GM12878 (cell line): ENCODE measurements at regions not wholly inside any gene's neighbourhood (a gene's known extent, or its start where the extent isn't known, plus 50 kb on each side); places are given as distances from the start of the nearest gene placed in this dataset.

ENCODE experiments used
- ATAC-seq: fragments of 200-7000 bp; cut with Tn5 transposase; 3 replicates; pipeline ENCODE4 v1.9.1; 2020; ENCODE audit warnings: mild to moderate bottlenecking, moderate library complexity
- BruUV-seq: library from RNA; stranded (reverse); fragments of 400-500 nt; replicated peaks from 2 replicates; lab custom pipeline; 2021; lab: Mats Ljungman, UMichigan
- CTCF ChIA-PET: fragments of 300-600 bp; sonication (Branson Sonifier 250); formaldehyde crosslinking; extraction: SDS; loops from one replicate; lab custom pipeline; 2021; ENCODE audit warnings: inconsistent platforms; lab: Yijun Ruan, JAX
- POLR2A ChIA-PET: fragments of 350-600 bp; formaldehyde crosslinking; extraction: SDS; loops from one replicate; lab custom pipeline; 2021; ENCODE audit warnings: inconsistent platforms; lab: Charles Lee
- RAD21 ChIA-PET: fragments of 300-600 bp; sonication (Branson Sonifier 250); formaldehyde crosslinking; loops from one replicate; lab custom pipeline; 2023; ENCODE audit warnings: antibody characterized with exemption; ENCODE audit not compliant: unreplicated experiment; lab: Charles Lee
- SMC1A ChIA-PET: fragments of 300-600 bp; sonication (Branson Sonifier 250); formaldehyde crosslinking; loops from one replicate; lab custom pipeline; 2023; ENCODE audit not compliant: unreplicated experiment, uncharacterized antibody; lab: Charles Lee
- DNase-seq: peaks from one replicate; pipeline ENCODE4 v3.0.0-alpha.2; 2011; ENCODE audit warnings: low read depth, low spot score
- FAIRE-seq: peaks from 3 replicates; lab custom pipeline; 2011; peaks lifted over from hg19 to GRCh38; lab: Jason Lieb, UNC
- H2AFZ ChIP-seq: 2 replicates; pipeline ENCODE4 v1.6.0; 2011; ENCODE audit warnings: low read depth, low read length, control low read depth; ENCODE audit not compliant: control insufficient read depth
- H3K27ac ChIP-seq: 2 replicates; pipeline ENCODE4 v1.5.1; 2011; ENCODE audit warnings: control low read depth; ENCODE audit not compliant: control insufficient read depth, insufficient read depth
- H3K27me3 ChIP-seq, 2 experiments: replicated peaks in 1 of 2; 2 replicates each; pipeline versions ENCODE4 v1.6.0 to v1.6.1; 2011; ENCODE audit warnings: low read length in 1 of 2; ENCODE audit not compliant: control insufficient read depth in 2 of 2, insufficient read depth in 2 of 2
- H3K36me3 ChIP-seq, 2 experiments: 2 replicates each; pipeline ENCODE4 v1.5.1; 2011; ENCODE audit warnings: low read length in 1 of 2; ENCODE audit not compliant: control insufficient read depth in 2 of 2, insufficient read depth in 2 of 2
- H3K4me1 ChIP-seq: 2 replicates; pipeline ENCODE4 v1.6.1; 2011; ENCODE audit warnings: mild to moderate bottlenecking, low read length, moderate library complexity, mixed read lengths; ENCODE audit not compliant: control insufficient read depth, insufficient read depth
- H3K4me2 ChIP-seq: 2 replicates; pipeline ENCODE4 v1.6.0; 2011; ENCODE audit warnings: control low read depth; ENCODE audit not compliant: control insufficient read depth, insufficient read depth
- H3K4me3 ChIP-seq: fragments of 200-600 bp; sonication (generic); 2 replicates; pipeline ENCODE4 v1.5.1; 2016
- H3K79me2 ChIP-seq: 2 replicates; pipeline ENCODE4 v1.6.0; 2011; ENCODE audit warnings: low read length; ENCODE audit not compliant: control insufficient read depth, insufficient read depth
- H3K9ac ChIP-seq: 2 replicates; pipeline ENCODE4 v1.8.0; 2011; ENCODE audit warnings: low read length, control low read depth, mixed read lengths; ENCODE audit not compliant: control insufficient read depth, insufficient read depth
- H3K9me3 ChIP-seq: replicated peaks from 3 replicates; pipeline ENCODE4 v1.5.1; 2011; ENCODE audit warnings: mild to moderate bottlenecking, low read length; ENCODE audit not compliant: control insufficient read depth, insufficient read depth
- H4K20me1 ChIP-seq: 2 replicates; pipeline ENCODE4 v1.6.0; 2011; ENCODE audit not compliant: control insufficient read depth, insufficient read depth
- CREM ChIP-seq: IDR thresholded peaks from 2 replicates; pipeline ENCODE4 v1.6.1; 2014; ENCODE audit warnings: antibody characterized with exemption, low read depth
- ELK1 ChIP-seq: IDR thresholded peaks from 2 replicates; pipeline ENCODE4 v1.6.1; 2012; ENCODE audit warnings: low read depth, low read length, improper control_type of control experiment
- FOXK2 ChIP-seq: fragments of 450-650 bp; IDR thresholded peaks from 2 replicates; pipeline ENCODE4 v1.6.1; 2017; ENCODE audit warnings: mild to moderate bottlenecking, moderate library complexity
- MEF2A ChIP-seq: IDR thresholded peaks from 2 replicates; pipeline ENCODE4 v1.6.1; 2011; ENCODE audit warnings: low read depth, mild to moderate bottlenecking, low read length, moderate library complexity; ENCODE audit not compliant: insufficient read depth
- MTA2 ChIP-seq: fragments of 450-650 bp; IDR thresholded peaks from 2 replicates; pipeline ENCODE4 v1.6.1; 2016; ENCODE audit warnings: low read depth, mild to moderate bottlenecking, moderate library complexity
- NKRF ChIP-seq: fragments of 450-650 bp; conservative IDR thresholded peaks from 2 replicates; pipeline ENCODE4 v1.6.1; 2017; ENCODE audit warnings: mild to moderate bottlenecking, moderate library complexity
- NRF1 ChIP-seq: conservative IDR thresholded peaks from 2 replicates; pipeline ENCODE4 v1.6.1; 2011; ENCODE audit warnings: mild to moderate bottlenecking, low read depth, low read length, improper control_type of control experiment
- RAD21 ChIP-seq: IDR thresholded peaks from 2 replicates; pipeline ENCODE4 v1.6.1; 2011; ENCODE audit warnings: mild to moderate bottlenecking, low read depth, low read length, moderate library complexity; ENCODE audit not compliant: insufficient read depth
- SUPT20H ChIP-seq: IDR thresholded peaks from 2 replicates; pipeline ENCODE4 v1.6.1; 2011; ENCODE audit warnings: low read depth, mild to moderate bottlenecking, low read length, moderate library complexity, borderline replicate concordance; ENCODE audit not compliant: control insufficient read depth
- TBL1XR1 ChIP-seq: IDR thresholded peaks from 2 replicates; pipeline ENCODE4 v1.6.1; 2012; ENCODE audit warnings: low read depth, low read length, improper control_type of control experiment
- ZBED1 ChIP-seq: IDR thresholded peaks from 2 replicates; pipeline ENCODE4 v1.6.1; 2016; ENCODE audit warnings: borderline replicate concordance
- ZNF687 ChIP-seq: fragments of 450-650 bp; IDR thresholded peaks from 2 replicates; pipeline ENCODE4 v1.6.1; 2017; ENCODE audit warnings: mild to moderate bottlenecking, moderate library complexity
- ZSCAN29 ChIP-seq: fragments of 450-650 bp; IDR thresholded peaks from 2 replicates; pipeline ENCODE4 v1.6.1; 2017; ENCODE audit warnings: mild to moderate bottlenecking, moderate library complexity
- WGBS: methylation state at CpG from one replicate; pipeline ENCODE4 v1.1.6; 2016; ENCODE audit warnings: low lambda C conversion rate; ENCODE audit not compliant: insufficient replicate concordance, insufficient coverage; ENCODE audit errors: missing lambda C conversion rate; 5-methylcytosine and 5-hydroxymethylcytosine counted together
- in situ Hi-C: fragments of 300-500 bp; cut with MboI; formaldehyde crosslinking; loops from 9 replicates; pipeline ENCODE4 v1.14.3; 2018; ENCODE audit warnings: mixed read lengths
- intact Hi-C: fragments of 100-400 bp; cut with micrococcal nuclease; formaldehyde crosslinking; loops from one replicate; pipeline ENCODE4 v1.14.2; 2022; ENCODE audit not compliant: unreplicated experiment
- TF ChIP-seq, protein P1 (sequence below): fragments of 450-650 bp; IDR thresholded peaks from 2 replicates; pipeline ENCODE4 v1.6.1; 2016; ENCODE audit warnings: mild to moderate bottlenecking, moderate library complexity, borderline replicate concordance

- Histone ChIP-seq H3K27ac (no peak overlapping the region), H3K27me3 (no peaks in the 10 kb centered on the region), H3K4me2 (no peak overlapping the region), H3K4me3 (no peak overlapping the region), H3K4me1 (no peaks in the 10 kb centered on the region), H2AFZ (no peak overlapping the region), H3K79me2 (no peaks in the 10 kb centered on the region), H4K20me1 (no peaks in the 10 kb centered on the region), H3K9me3 (no peaks in the 10 kb centered on the region), H3K9ac (no peak overlapping the region), H3K36me3 (no peaks in the 10 kb centered on the region)
- 28% methylated on average over 2 of the region's 2 CpGs for WGBS
- ChIA-PET POLR2A (no interaction called here), SMC1A (interaction anchor here (0.6 kb wide), 1 partner anchor 1266 kb away, joined by 3 read pairs; no protein-coding TSS in a partner anchor), RAD21 (interaction anchor here (0.7 kb wide), 1 partner anchor 15 kb away, joined by 4 read pairs; no protein-coding TSS in a partner anchor), CTCF (no interaction called here)
- in situ Hi-C loops: no loop called here
- DNase-seq (no peak), FAIRE-seq (no peak), ATAC-seq (no peak)
- BruUV-seq: no TSS peak
- intact Hi-C loops: no loop called here
- TF ChIP-seq MTA2: no peak
- no peak for TF ChIP-seq NRF1
- TF ChIP-seq, protein P1, sequence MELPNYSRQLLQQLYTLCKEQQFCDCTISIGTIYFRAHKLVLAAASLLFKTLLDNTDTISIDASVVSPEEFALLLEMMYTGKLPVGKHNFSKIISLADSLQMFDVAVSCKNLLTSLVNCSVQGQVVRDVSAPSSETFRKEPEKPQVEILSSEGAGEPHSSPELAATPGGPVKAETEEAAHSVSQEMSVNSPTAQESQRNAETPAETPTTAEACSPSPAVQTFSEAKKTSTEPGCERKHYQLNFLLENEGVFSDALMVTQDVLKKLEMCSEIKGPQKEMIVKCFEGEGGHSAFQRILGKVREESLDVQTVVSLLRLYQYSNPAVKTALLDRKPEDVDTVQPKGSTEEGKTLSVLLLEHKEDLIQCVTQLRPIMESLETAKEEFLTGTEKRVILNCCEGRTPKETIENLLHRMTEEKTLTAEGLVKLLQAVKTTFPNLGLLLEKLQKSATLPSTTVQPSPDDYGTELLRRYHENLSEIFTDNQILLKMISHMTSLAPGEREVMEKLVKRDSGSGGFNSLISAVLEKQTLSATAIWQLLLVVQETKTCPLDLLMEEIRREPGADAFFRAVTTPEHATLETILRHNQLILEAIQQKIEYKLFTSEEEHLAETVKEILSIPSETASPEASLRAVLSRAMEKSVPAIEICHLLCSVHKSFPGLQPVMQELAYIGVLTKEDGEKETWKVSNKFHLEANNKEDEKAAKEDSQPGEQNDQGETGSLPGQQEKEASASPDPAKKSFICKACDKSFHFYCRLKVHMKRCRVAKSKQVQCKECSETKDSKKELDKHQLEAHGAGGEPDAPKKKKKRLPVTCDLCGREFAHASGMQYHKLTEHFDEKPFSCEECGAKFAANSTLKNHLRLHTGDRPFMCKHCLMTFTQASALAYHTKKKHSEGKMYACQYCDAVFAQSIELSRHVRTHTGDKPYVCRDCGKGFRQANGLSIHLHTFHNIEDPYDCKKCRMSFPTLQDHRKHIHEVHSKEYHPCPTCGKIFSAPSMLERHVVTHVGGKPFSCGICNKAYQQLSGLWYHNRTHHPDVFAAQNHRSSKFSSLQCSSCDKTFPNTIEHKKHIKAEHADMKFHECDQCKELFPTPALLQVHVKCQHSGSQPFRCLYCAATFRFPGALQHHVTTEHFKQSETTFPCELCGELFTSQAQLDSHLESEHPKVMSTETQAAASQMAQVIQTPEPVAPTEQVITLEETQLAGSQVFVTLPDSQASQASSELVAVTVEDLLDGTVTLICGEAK: no peak
- TF ChIP-seq RAD21: no peak
- TF ChIP-seq FOXK2: no peak
- TF ChIP-seq MEF2A: no peak
- TF ChIP-seq SUPT20H: no peak
- no peak for TF ChIP-seq ZNF687
- no peak for TF ChIP-seq ZSCAN29
- TF ChIP-seq NKRF: no peak
- no peak for TF ChIP-seq TBL1XR1
- no peak for TF ChIP-seq ZBED1
- no peak for TF ChIP-seq CREM
- TF ChIP-seq ELK1: no peak
These were observed 737.5 kb downstream of the KCNJ2 start for GRCh38 chr17:70906808-70907207.
